Neuron (in vitro differentiated cells): ENCODE measurements at regions not wholly inside any gene's neighbourhood (a gene's known extent, or its start where the extent isn't known, plus 50 kb on each side); places are given as distances from the start of the nearest gene placed in this dataset.

Experiments used
- H2AFZ ChIP-seq: one replicate; pipeline ENCODE4 v1.6.1; 2013; ENCODE audit warnings: low read depth, mild to moderate bottlenecking, inconsistent platforms, low read length, moderate library complexity
- H3K27me3 ChIP-seq: one replicate; pipeline ENCODE4 v1.6.1; 2013; ENCODE audit warnings: low read length; ENCODE audit not compliant: insufficient read depth
- H3K36me3 ChIP-seq: one replicate; pipeline ENCODE4 v1.6.1; 2013; ENCODE audit warnings: low read length; ENCODE audit not compliant: insufficient read depth
- H3K4me1 ChIP-seq: one replicate; pipeline ENCODE4 v1.6.1; 2013; ENCODE audit warnings: low read length; ENCODE audit not compliant: insufficient read depth
- H3K4me3 ChIP-seq: 2 replicates; pipeline ENCODE4 v1.5.1; 2013; ENCODE audit warnings: mild to moderate bottlenecking, low read length, moderate library complexity
- H3K9me3 ChIP-seq: one replicate; pipeline ENCODE4 v1.6.1; 2013; ENCODE audit warnings: low read length

DNA sequence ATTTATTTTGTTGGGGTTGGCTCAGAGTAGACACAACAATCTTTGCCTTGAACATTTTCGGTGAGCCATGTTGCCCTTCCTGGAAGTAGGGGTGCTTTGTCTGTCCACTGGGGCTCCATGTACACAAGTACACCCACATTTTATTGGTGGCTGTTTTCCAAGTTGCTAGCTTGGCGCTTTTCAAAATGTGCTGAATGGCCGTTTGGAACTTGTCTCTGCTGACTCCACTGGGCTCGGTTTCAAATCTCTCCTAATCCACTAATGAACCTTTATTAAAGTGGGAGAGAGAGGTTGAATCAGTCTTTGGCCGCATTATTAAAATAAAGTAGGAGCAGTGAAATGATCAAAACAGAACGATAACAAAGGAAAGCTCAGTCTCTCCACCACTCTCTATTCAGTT, 64.6 kb upstream of the TAF11L2 start:
- Histone ChIP-seq H3K4me3 (no peak overlapping the region), H2AFZ (no peak overlapping the region), H3K36me3 (no peaks in the 10 kb centered on the region), H3K4me1 (no peaks in the 10 kb centered on the region), H3K27me3 (no peaks in the 10 kb centered on the region), H3K9me3 (no peaks in the 10 kb centered on the region)

DNA sequence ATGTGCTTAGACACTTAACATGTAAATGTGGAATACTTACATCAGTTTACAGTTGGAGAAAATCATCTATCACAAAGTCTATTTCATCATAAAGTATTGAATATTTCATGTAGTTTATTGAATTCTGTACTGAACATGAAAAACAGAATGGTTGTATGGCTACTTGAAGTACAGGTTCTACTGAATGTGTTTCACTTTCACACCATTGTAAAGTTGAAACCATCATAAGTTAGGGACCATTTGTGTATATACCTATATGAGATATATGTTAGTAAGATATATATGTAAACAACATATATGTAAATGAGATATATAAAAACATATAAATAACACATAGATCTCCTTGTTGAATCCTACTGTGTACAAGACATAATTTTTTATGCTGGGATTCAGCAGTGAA, 63.0 kb upstream of the TAF11L2 start:
- Histone ChIP-seq H3K36me3 (no peaks in the 10 kb centered on the region), H3K4me3 (no peak overlapping the region), H2AFZ (no peak overlapping the region), H3K27me3 (no peaks in the 10 kb centered on the region), H3K4me1 (no peaks in the 10 kb centered on the region), H3K9me3 (no peaks in the 10 kb centered on the region)

DNA sequence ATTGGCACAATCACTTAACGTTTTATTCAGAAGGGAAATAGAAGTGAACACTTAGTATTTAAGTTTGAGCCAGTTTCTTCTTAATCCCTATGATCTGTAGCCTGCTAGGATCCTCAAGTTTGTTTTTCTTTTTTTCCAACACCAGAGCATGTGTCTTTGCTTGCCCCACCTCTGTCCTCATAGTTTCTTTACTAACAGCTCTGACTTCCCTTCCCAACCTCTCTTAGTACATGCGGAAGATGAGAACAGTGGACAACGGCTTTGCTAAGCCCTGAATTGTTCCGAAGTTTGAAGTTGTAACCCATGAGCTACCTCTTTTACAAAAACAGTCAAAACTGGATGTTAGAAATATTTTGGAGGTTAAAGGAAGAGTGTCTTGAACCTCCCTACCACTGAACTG, 61.7 kb upstream of the TAF11L2 start:
- Histone ChIP-seq H3K4me3 (no peak overlapping the region), H3K9me3 (no peaks in the 10 kb centered on the region), H2AFZ (no peak overlapping the region), H3K36me3 (no peaks in the 10 kb centered on the region), H3K27me3 (no peaks in the 10 kb centered on the region), H3K4me1 (no peaks in the 10 kb centered on the region)

DNA sequence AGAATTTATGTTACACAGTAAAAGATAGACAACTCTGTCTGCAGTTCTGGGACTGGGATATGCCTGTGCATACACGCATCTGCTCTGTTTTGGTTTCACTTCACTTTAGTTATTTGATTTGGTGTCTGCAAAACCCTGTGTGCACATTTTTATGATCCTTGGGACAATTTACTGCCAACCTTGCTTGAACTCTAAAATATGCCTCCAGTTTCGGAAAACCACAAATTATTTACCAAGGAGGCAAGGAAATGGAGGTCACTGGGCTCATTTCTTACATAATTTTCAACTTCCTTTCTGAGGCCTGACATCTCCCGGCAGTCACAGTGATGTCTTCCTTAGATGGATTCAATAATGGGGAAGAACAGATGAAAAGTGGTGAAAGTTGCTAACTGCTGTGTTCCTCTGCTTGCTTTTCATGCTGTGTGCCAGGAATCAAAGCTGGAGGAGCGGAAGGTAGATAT, 61.2 kb upstream of the TAF11L2 start:
- Histone ChIP-seq H3K36me3 (no peaks in the 10 kb centered on the region), H3K4me1 (no peaks in the 10 kb centered on the region), H3K9me3 (no peaks in the 10 kb centered on the region), H3K27me3 (no peaks in the 10 kb centered on the region), H3K4me3 (no peak overlapping the region), H2AFZ (no peak overlapping the region)

DNA sequence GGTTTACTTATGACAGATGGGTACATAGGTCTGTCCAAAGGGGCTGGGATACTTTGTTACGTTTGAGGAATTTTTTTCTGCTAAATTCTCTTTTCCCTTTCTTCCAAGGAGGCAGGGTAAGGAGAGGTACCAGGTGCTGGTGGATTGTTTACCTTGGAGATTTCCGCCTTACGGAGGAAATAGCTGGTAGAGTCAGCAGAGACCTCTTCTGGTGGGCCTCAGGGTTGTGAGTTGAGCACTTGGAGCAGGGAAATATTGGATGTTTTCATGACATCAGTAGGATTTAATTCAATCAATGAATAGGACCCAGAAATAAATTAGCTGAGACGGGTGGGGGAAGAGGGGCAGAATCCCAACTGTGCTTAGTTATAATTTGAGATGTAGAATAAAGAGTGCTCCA, 60.0 kb upstream of the TAF11L2 start:
- Histone ChIP-seq H3K4me1 (no peaks in the 10 kb centered on the region), H3K36me3 (no peaks in the 10 kb centered on the region), H3K9me3 (no peaks in the 10 kb centered on the region), H3K27me3 (no peaks in the 10 kb centered on the region), H2AFZ (no peak overlapping the region), H3K4me3 (no peak overlapping the region)

DNA sequence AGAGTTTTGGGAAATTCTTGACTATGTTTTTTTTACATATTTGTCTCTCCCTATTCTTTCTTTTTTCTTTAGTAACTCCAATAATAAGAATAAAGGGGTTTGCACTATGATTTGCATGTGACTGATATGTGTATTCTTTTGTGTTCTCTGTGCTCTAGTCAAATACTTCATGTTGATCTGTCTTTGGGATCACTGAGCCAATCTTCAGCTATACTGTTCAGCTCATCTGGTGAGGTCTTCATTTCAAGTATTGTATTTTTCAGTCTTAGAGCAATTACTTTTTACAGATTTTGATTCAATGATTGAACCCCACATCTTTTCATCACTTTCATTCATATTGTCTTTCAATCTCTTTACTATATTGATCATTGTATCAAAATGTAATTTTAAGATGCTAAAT, 58.1 kb upstream of the TAF11L2 start:
- H3K9me3 ChIP-seq, result no peaks in the 10 kb centered on the region
- no peaks in the 10 kb centered on the region for H3K27me3 ChIP-seq
- no peaks in the 10 kb centered on the region for H3K4me1 ChIP-seq
- H3K36me3 ChIP-seq, result no peaks in the 10 kb centered on the region
- H3K4me3 ChIP-seq, result no peak overlapping the region
- no peak overlapping the region for H2AFZ ChIP-seq

DNA sequence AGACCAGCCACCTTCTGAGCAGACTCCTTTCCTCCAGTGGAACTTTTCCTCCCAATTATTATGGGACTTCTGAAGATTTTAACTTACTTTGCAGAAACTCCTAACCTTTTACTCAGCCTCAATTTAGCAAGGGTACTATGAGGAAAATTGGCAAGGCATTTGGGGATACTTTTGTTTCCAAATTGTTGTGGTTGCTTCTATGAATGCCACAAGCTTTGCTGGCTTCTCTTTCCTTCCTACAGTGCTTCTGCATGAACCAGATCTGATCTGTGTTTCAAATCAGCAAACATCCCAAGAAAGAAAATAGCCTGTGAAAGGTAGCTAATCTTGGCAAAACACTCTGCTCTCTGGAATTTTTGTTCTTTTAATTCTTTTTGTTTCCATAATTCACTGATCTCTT, 57.3 kb upstream of the TAF11L2 start:
- H3K4me3 ChIP-seq, result no peak overlapping the region
- no peaks in the 10 kb centered on the region for H3K9me3 ChIP-seq
- no peak overlapping the region for H2AFZ ChIP-seq
- no peaks in the 10 kb centered on the region for H3K4me1 ChIP-seq
- H3K36me3 ChIP-seq, result no peaks in the 10 kb centered on the region
- no peaks in the 10 kb centered on the region for H3K27me3 ChIP-seq

DNA sequence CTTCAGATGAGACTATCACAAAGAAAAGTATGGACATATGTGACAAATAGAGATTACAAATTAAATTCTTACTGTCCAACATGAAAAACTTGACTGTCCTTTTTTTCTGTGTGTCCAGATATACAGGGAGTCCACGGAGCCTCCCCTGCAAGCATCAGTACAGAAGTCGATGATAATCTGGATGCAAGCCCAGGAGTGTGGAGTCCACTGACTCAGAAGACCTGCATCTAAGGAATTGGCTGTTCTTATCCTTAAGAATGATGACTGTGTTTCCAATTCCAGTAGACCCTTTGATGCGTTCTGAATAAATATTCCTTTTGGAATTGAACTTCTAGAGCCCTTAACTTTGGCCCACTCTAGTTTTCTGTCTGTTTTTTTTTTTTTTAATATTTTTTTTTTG, 56.7 kb upstream of the TAF11L2 start:
- Histone ChIP-seq H3K9me3 (no peaks in the 10 kb centered on the region), H3K36me3 (no peaks in the 10 kb centered on the region), H3K27me3 (no peaks in the 10 kb centered on the region), H2AFZ (no peak overlapping the region), H3K4me3 (no peak overlapping the region), H3K4me1 (no peaks in the 10 kb centered on the region)

DNA sequence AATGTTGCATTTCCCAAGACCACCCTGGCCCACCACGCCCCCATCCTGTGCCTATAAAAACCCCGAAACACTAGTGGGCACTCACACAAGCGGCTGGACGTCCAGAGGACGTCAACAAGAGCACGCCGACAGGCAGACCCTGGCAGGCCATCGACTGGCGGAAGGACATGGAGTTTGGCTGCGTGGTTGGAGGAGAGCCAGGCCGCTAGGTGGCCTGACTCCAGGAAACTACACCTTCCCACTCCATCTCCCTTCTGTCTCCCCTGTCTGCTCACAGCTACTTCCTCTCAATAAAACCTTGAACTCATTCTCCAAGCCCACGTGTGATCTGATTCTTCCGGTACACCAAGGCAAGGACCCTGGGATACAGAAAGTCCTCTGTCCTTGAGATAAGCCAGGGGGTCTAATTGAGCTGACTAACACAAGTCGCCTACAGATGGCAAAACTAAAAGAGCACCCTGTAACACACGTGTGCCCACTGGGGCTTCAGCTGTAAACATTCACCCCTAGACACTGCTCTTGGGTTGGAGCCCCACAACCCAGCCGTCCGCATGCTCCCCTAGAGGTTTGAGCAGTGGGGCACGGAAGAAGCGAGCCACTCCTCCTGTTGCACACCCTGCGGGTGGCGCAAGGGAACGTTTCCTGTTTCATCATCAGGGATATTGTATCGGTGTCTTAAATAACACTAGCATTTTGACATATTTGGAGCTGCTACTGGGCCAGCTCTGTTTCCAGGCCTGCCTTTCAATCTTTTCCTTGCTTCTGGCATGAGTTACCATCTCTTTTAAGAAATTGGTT, 54.5 kb upstream of the TAF11L2 start:
- no peak overlapping the region for H2AFZ ChIP-seq
- H3K4me3 ChIP-seq, result no peak overlapping the region
- H3K27me3 ChIP-seq, result no peaks in the 10 kb centered on the region
- H3K9me3 ChIP-seq, result no peaks in the 10 kb centered on the region
- no peaks in the 10 kb centered on the region for H3K4me1 ChIP-seq
- no peaks in the 10 kb centered on the region for H3K36me3 ChIP-seq

DNA sequence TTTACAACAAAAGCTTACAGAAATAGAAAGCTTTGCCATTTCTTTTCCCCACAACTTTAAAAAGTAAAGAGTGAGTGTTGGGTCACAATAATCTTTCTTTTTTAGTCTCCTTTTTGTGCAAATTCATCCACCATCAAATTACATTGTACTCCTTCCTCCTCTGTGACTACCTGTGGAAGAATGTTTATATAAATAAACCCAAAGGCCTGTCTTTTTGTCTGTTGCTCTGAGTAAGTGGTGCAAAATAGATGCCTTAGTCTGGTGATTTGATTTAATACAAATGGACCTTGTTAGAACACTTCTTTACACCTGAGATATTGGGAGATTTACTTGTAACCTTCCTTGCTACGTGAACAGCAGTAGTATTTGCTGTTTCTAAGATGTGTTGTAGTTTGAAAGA, 53.5 kb upstream of the TAF11L2 start:
- H2AFZ ChIP-seq, result no peak overlapping the region
- H3K4me1 ChIP-seq, result no peaks in the 10 kb centered on the region
- H3K36me3 ChIP-seq, result no peaks in the 10 kb centered on the region
- H3K4me3 ChIP-seq, result no peak overlapping the region
- H3K9me3 ChIP-seq, result no peaks in the 10 kb centered on the region
- H3K27me3 ChIP-seq, result no peaks in the 10 kb centered on the region

DNA sequence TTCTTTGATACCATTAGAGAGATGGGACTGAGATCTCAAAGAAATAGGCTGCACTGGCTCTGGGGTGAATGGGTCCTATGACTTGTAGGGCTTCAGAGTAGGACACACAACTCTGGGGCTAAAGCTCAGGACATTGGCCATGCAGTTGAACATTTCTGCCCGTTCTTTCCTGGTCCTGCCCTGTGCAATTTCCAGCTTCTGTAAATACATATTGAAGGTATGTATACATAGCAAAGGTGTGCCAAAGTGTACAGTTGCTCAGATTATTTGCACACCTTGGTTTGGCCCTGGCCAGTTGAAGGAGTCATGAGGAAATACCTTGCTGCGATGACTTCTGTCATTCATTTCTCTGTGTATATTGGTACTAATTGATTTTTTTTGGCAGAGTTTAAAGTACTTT, 52.8 kb upstream of the TAF11L2 start:
- Histone ChIP-seq H3K4me1 (no peaks in the 10 kb centered on the region), H3K27me3 (no peaks in the 10 kb centered on the region), H3K36me3 (no peaks in the 10 kb centered on the region), H3K9me3 (no peaks in the 10 kb centered on the region), H3K4me3 (no peak overlapping the region), H2AFZ (no peak overlapping the region)
